ENCODE measurements at regions not wholly inside any gene's neighbourhood (a gene's known extent, or its start where the extent isn't known, plus 50 kb on each side); places are given as distances from the start of the nearest gene placed in this dataset.

DNA sequence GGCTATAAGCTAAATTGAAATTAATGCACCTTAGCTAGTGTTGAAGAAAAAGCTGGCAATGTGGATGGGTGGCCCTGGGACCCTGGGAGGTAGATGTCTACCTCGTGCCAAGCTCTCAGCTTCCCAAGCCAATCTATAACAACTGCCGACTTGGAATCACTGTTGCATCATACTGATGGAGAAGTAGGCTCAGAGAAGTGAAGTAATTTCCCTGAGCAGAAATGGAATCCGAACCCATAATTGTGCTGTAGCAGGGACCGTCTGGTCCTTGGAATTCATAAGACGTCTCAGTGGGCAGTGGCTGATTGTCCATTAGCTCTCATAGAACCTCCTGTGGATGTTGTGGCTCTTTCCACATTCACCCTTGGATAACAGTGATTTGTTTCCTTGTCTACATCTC lies 196.6 kb downstream of the RAB11FIP4 start:
- TF ChIP-seq, protein P1, sequence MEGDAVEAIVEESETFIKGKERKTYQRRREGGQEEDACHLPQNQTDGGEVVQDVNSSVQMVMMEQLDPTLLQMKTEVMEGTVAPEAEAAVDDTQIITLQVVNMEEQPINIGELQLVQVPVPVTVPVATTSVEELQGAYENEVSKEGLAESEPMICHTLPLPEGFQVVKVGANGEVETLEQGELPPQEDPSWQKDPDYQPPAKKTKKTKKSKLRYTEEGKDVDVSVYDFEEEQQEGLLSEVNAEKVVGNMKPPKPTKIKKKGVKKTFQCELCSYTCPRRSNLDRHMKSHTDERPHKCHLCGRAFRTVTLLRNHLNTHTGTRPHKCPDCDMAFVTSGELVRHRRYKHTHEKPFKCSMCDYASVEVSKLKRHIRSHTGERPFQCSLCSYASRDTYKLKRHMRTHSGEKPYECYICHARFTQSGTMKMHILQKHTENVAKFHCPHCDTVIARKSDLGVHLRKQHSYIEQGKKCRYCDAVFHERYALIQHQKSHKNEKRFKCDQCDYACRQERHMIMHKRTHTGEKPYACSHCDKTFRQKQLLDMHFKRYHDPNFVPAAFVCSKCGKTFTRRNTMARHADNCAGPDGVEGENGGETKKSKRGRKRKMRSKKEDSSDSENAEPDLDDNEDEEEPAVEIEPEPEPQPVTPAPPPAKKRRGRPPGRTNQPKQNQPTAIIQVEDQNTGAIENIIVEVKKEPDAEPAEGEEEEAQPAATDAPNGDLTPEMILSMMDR (conservative IDR thresholded peaks at IDR 0.05; ENCODE audit: low read length), result no peak
- TF ChIP-seq EZH2phosphoT487 (IDR thresholded peaks at IDR 0.05; ENCODE audit: borderline replicate concordance, low read depth, low read length), result no peak
